GM12872 (cell line): ENCODE measurements at regions not wholly inside any gene's neighbourhood (a gene's known extent, or its start where the extent isn't known, plus 50 kb on each side); places are given as distances from the start of the nearest gene placed in this dataset.

Source experiments
- TF ChIP-seq, protein P1 (sequence below): IDR thresholded peaks from 3 replicates; pipeline ENCODE4 v1.5.1; 2011; ENCODE audit warnings: low read depth, mild to moderate bottlenecking, low read length, moderate library complexity; ENCODE audit not compliant: insufficient read depth

DNA sequence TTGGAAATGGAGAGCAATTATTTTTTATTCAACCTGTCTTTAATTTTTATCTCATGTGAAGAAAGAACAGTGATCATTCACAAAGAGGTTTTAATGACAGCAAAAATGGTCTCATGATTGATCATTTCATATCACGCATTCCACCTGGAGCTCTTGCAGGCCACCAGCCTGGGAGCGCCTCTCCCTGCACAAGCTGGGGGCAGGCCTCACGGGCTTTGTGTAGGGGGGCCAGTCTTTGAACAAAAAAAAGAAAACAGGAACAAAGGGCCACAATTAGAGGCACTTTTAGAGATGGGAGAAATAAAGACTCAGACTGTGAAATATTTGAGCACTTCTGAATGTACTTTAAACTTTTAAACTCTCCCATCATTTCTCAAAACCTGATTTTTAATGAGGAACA is 232.9 kb downstream of the CHD9NB start:
- TF ChIP-seq, protein P1, sequence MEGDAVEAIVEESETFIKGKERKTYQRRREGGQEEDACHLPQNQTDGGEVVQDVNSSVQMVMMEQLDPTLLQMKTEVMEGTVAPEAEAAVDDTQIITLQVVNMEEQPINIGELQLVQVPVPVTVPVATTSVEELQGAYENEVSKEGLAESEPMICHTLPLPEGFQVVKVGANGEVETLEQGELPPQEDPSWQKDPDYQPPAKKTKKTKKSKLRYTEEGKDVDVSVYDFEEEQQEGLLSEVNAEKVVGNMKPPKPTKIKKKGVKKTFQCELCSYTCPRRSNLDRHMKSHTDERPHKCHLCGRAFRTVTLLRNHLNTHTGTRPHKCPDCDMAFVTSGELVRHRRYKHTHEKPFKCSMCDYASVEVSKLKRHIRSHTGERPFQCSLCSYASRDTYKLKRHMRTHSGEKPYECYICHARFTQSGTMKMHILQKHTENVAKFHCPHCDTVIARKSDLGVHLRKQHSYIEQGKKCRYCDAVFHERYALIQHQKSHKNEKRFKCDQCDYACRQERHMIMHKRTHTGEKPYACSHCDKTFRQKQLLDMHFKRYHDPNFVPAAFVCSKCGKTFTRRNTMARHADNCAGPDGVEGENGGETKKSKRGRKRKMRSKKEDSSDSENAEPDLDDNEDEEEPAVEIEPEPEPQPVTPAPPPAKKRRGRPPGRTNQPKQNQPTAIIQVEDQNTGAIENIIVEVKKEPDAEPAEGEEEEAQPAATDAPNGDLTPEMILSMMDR: no peak

DNA sequence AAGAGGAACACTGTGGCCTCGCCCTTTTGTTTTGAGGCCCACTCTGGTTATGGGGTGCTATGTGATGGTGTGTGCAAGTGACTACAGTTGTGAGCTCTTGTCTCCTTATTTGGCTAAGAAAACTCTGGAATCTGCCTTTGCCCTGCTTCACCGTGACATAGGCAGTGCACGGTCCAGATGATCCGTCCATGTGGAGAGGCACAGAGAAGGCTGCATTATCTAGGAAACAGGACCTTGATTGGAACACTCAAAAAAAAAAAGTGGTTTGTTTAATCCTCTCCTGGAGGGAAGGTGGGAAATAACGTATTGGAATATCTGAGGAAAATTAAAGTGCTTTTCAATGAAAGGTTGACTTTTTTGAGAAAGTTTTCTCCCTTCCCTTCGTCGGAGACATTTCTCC is 233.3 kb downstream of the CHD9NB start:
- TF ChIP-seq, protein P1: no peak

DNA sequence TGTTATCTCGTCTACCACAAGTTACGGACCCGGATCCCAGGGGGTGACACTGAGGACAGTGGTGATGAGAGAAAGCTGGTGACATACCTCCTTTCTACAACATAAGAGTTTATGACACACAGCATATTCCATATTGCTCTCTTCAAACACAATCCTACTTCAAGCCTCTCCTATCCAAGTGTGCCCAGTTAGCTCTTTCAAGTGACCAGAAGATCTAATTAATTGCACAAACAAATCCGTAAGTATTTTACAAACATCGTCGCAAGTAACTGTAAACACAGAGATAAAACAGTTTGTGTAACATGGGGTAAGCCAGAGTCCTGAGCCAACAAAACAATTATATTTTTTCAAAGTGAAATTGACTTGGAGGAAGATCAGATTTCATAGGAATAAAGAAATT is 235.0 kb downstream of the CHD9NB start:
- TF ChIP-seq, protein P1: no peak

DNA sequence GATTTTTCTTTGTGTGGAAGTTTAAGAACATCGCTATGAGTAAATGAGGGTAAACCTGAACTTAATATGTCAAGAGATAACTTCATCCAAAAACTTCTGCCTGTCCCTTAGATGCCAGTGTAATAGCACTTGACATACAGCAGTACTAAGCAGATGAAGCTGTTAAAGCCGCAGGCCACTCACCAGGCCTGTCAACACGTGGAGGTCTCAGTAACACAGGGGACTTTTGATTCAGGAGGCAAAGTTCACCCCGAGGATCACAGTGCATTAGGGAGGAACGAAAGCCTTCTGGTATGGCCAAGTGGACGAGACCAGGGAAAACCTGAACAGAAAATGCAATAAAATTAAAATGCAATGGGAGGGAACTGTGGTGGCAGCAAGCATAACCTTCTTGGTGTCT is 235.7 kb downstream of the CHD9NB start:
- TF ChIP-seq, protein P1: no peak

DNA sequence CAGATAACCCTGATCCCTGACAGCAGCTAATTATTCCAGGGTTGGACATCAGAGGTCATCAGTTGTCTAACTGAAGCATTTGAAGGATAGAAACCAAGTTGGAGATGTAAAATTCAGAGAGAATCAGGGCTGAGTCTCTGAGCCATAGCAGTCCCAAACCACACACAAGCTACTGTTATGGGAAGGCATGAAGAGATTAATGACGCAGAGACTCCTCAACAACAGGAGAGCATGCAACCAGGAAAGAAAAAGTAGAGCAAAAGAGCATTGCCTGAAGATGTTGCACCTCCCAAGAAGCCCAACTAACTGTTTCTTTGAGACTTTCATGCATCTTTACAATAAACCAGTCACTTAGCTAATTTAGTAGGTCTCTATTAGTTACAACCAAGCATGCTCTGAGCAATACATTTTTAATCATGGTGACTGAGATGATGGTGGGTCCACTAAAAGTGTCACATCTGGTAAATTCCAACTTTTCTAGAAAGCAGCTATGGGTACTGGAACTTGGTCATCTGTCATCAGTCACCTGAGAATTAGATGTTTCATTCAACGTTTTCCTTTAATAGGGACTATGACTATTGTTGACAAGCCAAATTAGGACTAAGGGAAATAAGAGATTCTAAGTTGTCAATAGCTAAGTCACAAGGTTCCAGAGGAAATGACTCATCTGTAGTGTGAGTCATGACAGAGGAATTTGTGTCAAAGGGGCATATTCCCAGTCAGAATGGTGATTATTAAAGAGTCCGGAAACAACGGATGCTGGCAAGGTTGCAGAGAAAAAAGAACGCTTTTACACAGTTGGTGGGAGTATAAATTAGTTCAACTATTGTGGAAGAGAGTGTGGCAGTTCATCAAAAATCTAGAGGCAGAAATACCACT is 239.8 kb downstream of the CHD9NB start:
- TF ChIP-seq, protein P1: no peak

DNA sequence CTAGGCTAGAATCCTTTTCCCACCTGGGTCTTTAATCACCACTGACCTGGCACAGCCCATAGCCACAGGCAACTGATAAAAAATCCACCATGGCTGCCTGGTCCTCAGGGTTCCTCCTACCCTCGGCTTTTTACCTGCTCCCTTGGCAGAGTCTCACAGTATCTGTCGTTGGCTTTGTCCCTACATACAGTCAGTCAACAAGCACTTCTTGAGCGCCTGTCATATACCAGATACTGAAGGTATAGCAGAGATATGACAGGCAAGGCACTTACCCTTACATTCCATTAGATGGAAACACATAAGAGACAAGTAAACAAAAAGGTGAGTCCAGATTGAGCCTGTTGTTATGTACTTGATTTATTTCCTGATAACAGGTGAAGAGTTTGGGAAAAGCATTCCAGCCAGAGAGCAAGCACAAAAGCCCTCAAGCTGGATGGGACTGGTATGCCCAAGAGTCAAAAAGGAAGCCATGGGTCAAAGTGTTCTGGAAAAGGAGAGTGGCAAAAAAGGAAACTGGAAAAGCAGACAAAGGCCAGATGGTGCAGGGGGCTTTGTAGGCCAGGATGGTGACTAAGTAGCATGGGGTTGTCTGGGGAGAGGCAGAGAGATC is 247.0 kb downstream of the CHD9NB start:
- TF ChIP-seq, protein P1: no peak

DNA sequence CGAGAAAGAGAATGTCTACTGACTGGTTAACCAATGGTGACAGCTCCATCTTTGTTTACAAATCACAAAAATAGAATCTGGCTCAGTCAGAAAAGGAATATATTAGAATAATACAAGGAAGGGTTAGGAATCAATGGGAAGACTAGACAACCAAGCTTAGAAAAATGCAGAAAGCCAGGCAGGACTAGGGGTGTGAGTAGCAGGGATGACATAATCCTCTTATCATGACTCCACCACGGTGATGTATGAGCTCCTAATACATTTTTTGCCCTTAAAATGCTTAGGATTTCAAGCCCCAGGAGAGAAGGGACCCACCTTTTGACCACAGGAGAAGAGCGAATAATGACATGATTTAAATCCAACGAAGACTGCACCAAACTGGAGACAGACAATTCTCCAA is 252.3 kb downstream of the CHD9NB start:
- TF ChIP-seq, protein P1: no peak
